WTC11 (cell line): ENCODE measurements at regions not wholly inside any gene's neighbourhood (a gene's known extent, or its start where the extent isn't known, plus 50 kb on each side); places are given as distances from the start of the nearest gene placed in this dataset.

ENCODE experiments used
- ATAC-seq: fragments of 200-7000 bp; cut with Tn5 transposase; 2 replicates; pipeline ENCODE4 v1.10.0; 2021; ENCODE audit warnings: mild to moderate bottlenecking, moderate library complexity
- CTCF ChIA-PET: fragments of 300-600 bp; sonication (Branson Sonifier 250); formaldehyde crosslinking; loops from one replicate; lab custom pipeline; 2021; ENCODE audit warnings: antibody characterized with exemption; lab: Charles Lee
- POLR2A ChIA-PET: fragments of 350-600 bp; sonication (Branson Sonifier 250); formaldehyde crosslinking; loops from one replicate; lab custom pipeline; 2021; ENCODE audit warnings: antibody characterized with exemption; lab: Charles Lee
- DNase-seq: peaks from one replicate; pipeline ENCODE4 v3.0.0; 2021; ENCODE audit warnings: low spot score
- H3K27ac Mint-ChIP-seq: 2 replicates; pipeline ENCODE4 v1.8.0; 2021; ENCODE audit warnings: mixed read lengths
- H3K27me3 Mint-ChIP-seq: 2 replicates; pipeline ENCODE4 v1.8.0; 2021; ENCODE audit warnings: low read depth, mild to moderate bottlenecking, moderate library complexity, mixed read lengths
- H3K36me3 Mint-ChIP-seq: 2 replicates; pipeline ENCODE4 v1.8.0; 2021; ENCODE audit warnings: mixed read lengths
- H3K4me1 Mint-ChIP-seq: 2 replicates; pipeline ENCODE4 v1.8.0; 2022; ENCODE audit warnings: mixed read lengths
- H3K4me3 Mint-ChIP-seq: 2 replicates; pipeline ENCODE4 v1.8.0; 2021; ENCODE audit warnings: mild to moderate bottlenecking, moderate library complexity, mixed read lengths
- H3K9me3 Mint-ChIP-seq: 2 replicates; pipeline ENCODE4 v1.8.0; 2021; ENCODE audit warnings: mixed read lengths
- AR ChIP-seq: fragments of 250-450 bp; sonication (Bioruptor Pico); IDR thresholded peaks from 2 replicates; pipeline ENCODE4 v1.9.0; 2021; ENCODE audit warnings: mild to moderate bottlenecking
- CBFB ChIP-seq: sonication (generic); formaldehyde crosslinking; IDR thresholded peaks from 2 replicates; pipeline ENCODE4 v1.8.1; 2022; ENCODE audit warnings: mild to moderate bottlenecking, low read depth, missing genetic modification reagents
- CTCF ChIP-seq: fragments of 200-600 bp; IDR thresholded peaks from 2 replicates; pipeline ENCODE4 v1.8.0; 2022; ENCODE audit warnings: antibody characterized with exemption
- E2F5 ChIP-seq: sonication (generic); formaldehyde crosslinking; IDR thresholded peaks from 2 replicates; pipeline ENCODE4 v1.8.1; 2022; ENCODE audit warnings: mild to moderate bottlenecking, moderate library complexity, missing genetic modification reagents
- EMX1 ChIP-seq: fragments of 250-450 bp; sonication (Bioruptor Pico); IDR thresholded peaks from 2 replicates; pipeline ENCODE4 v1.8.0; 2021; ENCODE audit warnings: mild to moderate bottlenecking
- FOXP4 ChIP-seq: sonication (generic); formaldehyde crosslinking; IDR thresholded peaks from 2 replicates; pipeline ENCODE4 v1.8.0; 2022; ENCODE audit warnings: mild to moderate bottlenecking, missing genetic modification reagents
- MXD4 ChIP-seq: fragments of 250-450 bp; sonication (Bioruptor Pico); IDR thresholded peaks from 2 replicates; pipeline ENCODE4 v1.8.0; 2021; ENCODE audit warnings: mild to moderate bottlenecking, moderate library complexity, borderline replicate concordance
- PREB ChIP-seq: sonication (generic); formaldehyde crosslinking; IDR thresholded peaks from 2 replicates; pipeline ENCODE4 v1.8.1; 2022; ENCODE audit warnings: mild to moderate bottlenecking, missing genetic modification reagents, moderate library complexity, borderline replicate concordance
- RORB ChIP-seq: fragments of 250-450 bp; sonication (Bioruptor Pico); IDR thresholded peaks from 2 replicates; pipeline ENCODE4 v1.9.0; 2021; ENCODE audit warnings: mild to moderate bottlenecking
- SOX15 ChIP-seq: fragments of 250-450 bp; sonication (Bioruptor Pico); IDR thresholded peaks from 2 replicates; pipeline ENCODE4 v1.9.0; 2021; ENCODE audit warnings: mild to moderate bottlenecking
- STAT6 ChIP-seq: sonication (generic); formaldehyde crosslinking; conservative IDR thresholded peaks from 2 replicates; pipeline ENCODE4 v1.8.1; 2023; ENCODE audit warnings: mild to moderate bottlenecking, low read depth, missing genetic modification reagents, moderate library complexity
- TCF7 ChIP-seq: sonication (generic); formaldehyde crosslinking; IDR thresholded peaks from 2 replicates; pipeline ENCODE4 v1.8.0; 2022; ENCODE audit warnings: mild to moderate bottlenecking, low read depth, missing genetic modification reagents, moderate library complexity
- TEAD1 ChIP-seq: sonication (generic); formaldehyde crosslinking; IDR thresholded peaks from 2 replicates; pipeline ENCODE4 v1.8.0; 2022; ENCODE audit warnings: mild to moderate bottlenecking, missing genetic modification reagents

- ATAC-seq (no peak), DNase-seq (no peak)
- Mint-ChIP-seq H3K27me3 (no peaks in the 10 kb centered on the region; the same call in 1 of the 2 replicates), H3K4me1 (no peaks in the 10 kb centered on the region), H3K27ac (no peak overlapping the region), H3K36me3 (peaks cover 6% of the 10 kb centered on the region), H3K4me3 (no peak overlapping the region), H3K9me3 (peaks cover 7% of the 10 kb centered on the region)
- POLR2A ChIA-PET: no interaction called here
- CTCF ChIA-PET: no interaction called here
- TF ChIP-seq MXD4 (CRISPR knock-in tag): no peak
- no peak for TF ChIP-seq FOXP4
- TF ChIP-seq CBFB (CRISPR knock-in tag): no peak
- TF ChIP-seq TCF7 (CRISPR knock-in tag): no peak
- TF ChIP-seq STAT6: no peak
- TF ChIP-seq EMX1 (CRISPR knock-in tag): no peak
- no peak for TF ChIP-seq RORB (CRISPR knock-in tag)
- TF ChIP-seq TEAD1: no peak
- TF ChIP-seq E2F5 (CRISPR knock-in tag): no peak
- TF ChIP-seq AR (CRISPR knock-in tag): no peak
These were observed 407.4 kb upstream of the RGS17 start for GRCh38 chr6:153538491-153538890.

- Mint-ChIP-seq H3K9me3 (no peaks in the 10 kb centered on the region; the same call in 1 of the 2 replicates), H3K4me1 (no peaks in the 10 kb centered on the region), H3K27me3 (no peaks in the 10 kb centered on the region), H3K36me3 (no peaks in the 10 kb centered on the region), H3K27ac (no peak overlapping the region), H3K4me3 (no peak overlapping the region)
- ChIA-PET POLR2A (no interaction called here), CTCF (no interaction called here)
- TF ChIP-seq CTCF (no peak), SOX15 (CRISPR knock-in tag) (no peak), PREB (CRISPR knock-in tag) (no peak)
- ATAC-seq: no peak
- DNase-seq: no peak
These were observed 406.3 kb upstream of the RGS17 start for GRCh38 chr6:153537422-153537821.
